Immature natural killer cell (primary cell): ENCODE measurements at regions not wholly inside any gene's neighbourhood (a gene's known extent, or its start where the extent isn't known, plus 50 kb on each side); places are given as distances from the start of the nearest gene placed in this dataset.

Source experiments
- DNase-seq, 3 donors: peaks; one replicate each; pipeline ENCODE4 v3.0.0; 2022; ENCODE audit warnings: mixed read lengths in 1 of 3
- H3K27ac Mint-ChIP-seq, 6 donors: one replicate each; pipeline ENCODE4 v1.8.0; 2020; ENCODE audit warnings: mixed read lengths in 6 of 6, mild to moderate bottlenecking in 5 of 6, inconsistent platforms in 4 of 6, moderate library complexity in 3 of 6
- H3K27me3 Mint-ChIP-seq, 3 donors: one replicate each; pipeline ENCODE4 v1.8.0; 2020 to 2021; ENCODE audit warnings: low read depth in 3 of 3, mild to moderate bottlenecking in 3 of 3, mixed read lengths in 3 of 3, moderate library complexity in 3 of 3, inconsistent platforms in 1 of 3
- H3K36me3 Mint-ChIP-seq, 3 donors: one replicate each; pipeline ENCODE4 v1.8.0; 2020; ENCODE audit warnings: mixed read lengths in 3 of 3, inconsistent platforms in 2 of 3, mild to moderate bottlenecking in 2 of 3
- H3K4me1 Mint-ChIP-seq, 2 donors: one replicate each; pipeline ENCODE4 v1.8.0; 2020; ENCODE audit warnings: inconsistent platforms in 2 of 2, mild to moderate bottlenecking in 2 of 2, mixed read lengths in 2 of 2, moderate library complexity in 1 of 2
- H3K4me3 Mint-ChIP-seq, 5 donors: one replicate each; pipeline ENCODE4 v1.8.0; 2020; ENCODE audit warnings: mild to moderate bottlenecking in 5 of 5, mixed read lengths in 5 of 5, inconsistent platforms in 3 of 5, moderate library complexity in 3 of 5
- H3K9me3 Mint-ChIP-seq, 6 donors: one replicate each; pipeline ENCODE4 v1.8.0; 2020; ENCODE audit warnings: mild to moderate bottlenecking in 6 of 6, mixed read lengths in 6 of 6, inconsistent platforms in 4 of 6, moderate library complexity in 3 of 6

DNA sequence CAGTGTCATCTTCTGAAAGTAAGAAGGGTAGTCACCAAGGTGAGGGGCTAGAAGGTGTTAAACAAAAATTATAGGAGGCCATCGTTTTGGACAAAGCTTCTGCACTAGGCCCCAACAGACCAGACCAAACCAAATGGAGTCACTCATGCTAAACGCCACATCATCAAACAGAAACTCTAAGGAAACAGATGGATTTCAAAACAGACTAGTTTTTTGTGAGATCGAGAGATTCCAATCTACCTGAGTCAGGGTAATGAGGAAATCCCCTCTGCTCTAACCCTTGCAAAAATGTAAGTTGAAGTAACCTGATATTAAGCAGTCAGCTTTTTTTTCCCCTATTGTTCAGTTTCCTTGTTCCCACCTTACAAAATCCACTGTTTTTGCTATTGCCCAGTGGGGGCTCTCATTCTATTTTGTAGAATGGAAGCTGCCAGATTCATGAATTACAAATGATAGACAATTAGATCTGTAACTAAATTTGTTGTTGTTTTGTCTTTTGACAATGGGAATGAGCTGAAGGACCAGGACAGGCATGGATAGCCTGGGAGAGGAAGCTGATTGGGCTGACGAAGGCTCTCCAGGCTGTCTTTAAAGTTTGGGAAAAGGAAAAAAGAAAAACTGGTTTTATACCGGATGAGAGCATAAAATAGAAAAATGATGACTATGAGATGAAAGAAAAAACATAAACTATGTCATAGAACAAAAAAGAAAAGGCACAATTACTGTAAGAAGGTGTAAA lies 94.7 kb upstream of the ADAMTSL1 start:
- H3K36me3 Mint-ChIP-seq: no peaks in the 10 kb centered on the region
- H3K27me3 Mint-ChIP-seq: peaks cover 0 to 3% (median 2%) of the 10 kb centered on the region in 3 donors

GRCh38 chr9:18382243-18382642 lies 91.7 kb upstream of the ADAMTSL1 start:
- Mint-ChIP-seq H3K4me3 (no peak overlapping the region), H3K4me1 (no peaks in the 10 kb centered on the region), H3K27ac (no peak overlapping the region), H3K36me3 (no peaks in the 10 kb centered on the region), H3K27me3 (peaks cover 0 to 3% (median 2%) of the 10 kb centered on the region in 3 donors), H3K9me3 (peaks cover 0 to 6% (median 5%) of the 10 kb centered on the region in 6 donors)
- no peak for DNase-seq

More for the DNA sequence above, 94.7 kb upstream of the ADAMTSL1 start:
- Mint-ChIP-seq H3K27ac (no peak overlapping the region), H3K4me3 (no peak overlapping the region), H3K9me3 (peaks cover 3 to 9% (median 6%) of the 10 kb centered on the region in 6 donors), H3K4me1 (no peaks in the 10 kb centered on the region)
- no peak for DNase-seq

- Mint-ChIP-seq H3K27me3 (peaks cover 0 to 2% (median 0%) of the 10 kb centered on the region in 3 donors), H3K36me3 (no peaks in the 10 kb centered on the region), H3K27ac (no peak overlapping the region)
These were observed 89.9 kb upstream of the ADAMTSL1 start for GRCh38 chr9:18384066-18384465.

GRCh38 chr9:18385696-18386490 lies 88.1 kb upstream of the ADAMTSL1 start:
- H3K27ac Mint-ChIP-seq: no peak overlapping the region
- H3K4me3 Mint-ChIP-seq: no peak overlapping the region
- no peaks in the 10 kb centered on the region for H3K4me1 Mint-ChIP-seq
- DNase-seq: no peak
- peaks cover 0 to 5% (median under 1%) of the 10 kb centered on the region in 6 donors for H3K9me3 Mint-ChIP-seq
- no peaks in the 10 kb centered on the region for H3K36me3 Mint-ChIP-seq
- H3K27me3 Mint-ChIP-seq: no peaks in the 10 kb centered on the region

More at GRCh38 chr9:18384066-18384465, 89.9 kb upstream of the ADAMTSL1 start:
- Mint-ChIP-seq H3K4me1 (no peaks in the 10 kb centered on the region), H3K9me3 (peaks cover 0 to 4% (median under 1%) of the 10 kb centered on the region in 6 donors), H3K4me3 (no peak overlapping the region)
- no peak for DNase-seq

DNA sequence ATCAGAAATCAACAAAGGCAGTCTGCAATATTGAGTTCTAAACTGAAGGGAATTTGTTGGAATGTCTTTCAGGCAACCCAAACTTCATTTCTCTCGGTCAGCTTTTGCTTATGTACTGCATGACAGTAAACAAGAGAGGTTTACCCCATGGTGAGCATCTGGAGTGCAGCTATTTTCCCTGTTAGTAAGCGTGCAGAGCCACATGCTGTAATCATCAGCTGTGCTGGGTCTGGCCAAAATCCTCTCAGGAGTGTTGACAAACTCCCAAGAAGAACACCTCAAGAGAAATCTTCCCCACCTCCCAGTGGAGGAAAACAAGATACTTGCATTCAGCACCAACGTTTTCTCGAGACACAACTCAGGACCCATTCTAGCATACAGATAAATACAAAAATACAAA lies 83.6 kb upstream of the ADAMTSL1 start:
- Mint-ChIP-seq H3K4me3 (no peak overlapping the region), H3K36me3 (no peaks in the 10 kb centered on the region), H3K9me3 (peaks cover 0 to 5% (median 0%) of the 10 kb centered on the region in 6 donors), H3K27me3 (peaks cover 0 to 2% (median 0%) of the 10 kb centered on the region in 3 donors), H3K27ac (no peak overlapping the region), H3K4me1 (no peaks in the 10 kb centered on the region)
- no peak for DNase-seq

- H3K9me3 Mint-ChIP-seq: peaks cover 0 to 5% (median 0%) of the 10 kb centered on the region in 6 donors
- H3K36me3 Mint-ChIP-seq: no peaks in the 10 kb centered on the region
- peaks cover 0 to 2% (median 0%) of the 10 kb centered on the region in 3 donors for H3K27me3 Mint-ChIP-seq
- H3K4me3 Mint-ChIP-seq: no peak overlapping the region
- no peak for DNase-seq
- H3K4me1 Mint-ChIP-seq: no peaks in the 10 kb centered on the region
- H3K27ac Mint-ChIP-seq: no peak overlapping the region
These were observed 80.4 kb upstream of the ADAMTSL1 start for GRCh38 chr9:18393340-18394130.

DNA sequence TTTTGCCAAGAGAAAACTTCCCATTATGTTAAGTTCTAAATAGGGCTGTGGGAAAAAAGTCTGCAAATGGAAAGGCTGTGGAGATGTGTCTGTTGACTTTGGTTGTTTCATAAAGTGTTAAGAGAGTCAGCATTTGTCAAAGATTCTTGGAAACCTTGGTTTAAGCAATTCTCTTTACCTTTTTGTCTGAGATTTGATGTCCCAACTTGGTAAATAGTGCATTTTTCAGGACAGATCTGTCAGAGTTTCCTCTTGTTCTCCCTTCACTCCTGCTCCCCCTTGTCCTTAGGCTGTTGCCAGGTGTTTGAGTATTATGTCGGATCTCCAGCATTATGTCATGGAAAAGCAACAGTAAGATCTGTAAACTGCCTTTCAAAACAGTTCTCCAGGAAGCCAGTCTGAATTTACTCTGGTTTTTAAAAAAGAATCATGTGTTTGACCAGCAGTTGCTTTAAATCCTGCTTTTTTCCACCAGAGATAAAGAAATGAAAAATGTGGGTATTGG lies 79.1 kb upstream of the ADAMTSL1 start:
- Mint-ChIP-seq H3K36me3 (no peaks in the 10 kb centered on the region), H3K9me3 (peaks cover 0 to 5% (median 0%) of the 10 kb centered on the region in 6 donors), H3K27ac (no peak overlapping the region), H3K4me1 (no peaks in the 10 kb centered on the region), H3K27me3 (peaks cover 0 to 3% (median 2%) of the 10 kb centered on the region in 3 donors), H3K4me3 (no peak overlapping the region)
- DNase-seq: no peak

DNA sequence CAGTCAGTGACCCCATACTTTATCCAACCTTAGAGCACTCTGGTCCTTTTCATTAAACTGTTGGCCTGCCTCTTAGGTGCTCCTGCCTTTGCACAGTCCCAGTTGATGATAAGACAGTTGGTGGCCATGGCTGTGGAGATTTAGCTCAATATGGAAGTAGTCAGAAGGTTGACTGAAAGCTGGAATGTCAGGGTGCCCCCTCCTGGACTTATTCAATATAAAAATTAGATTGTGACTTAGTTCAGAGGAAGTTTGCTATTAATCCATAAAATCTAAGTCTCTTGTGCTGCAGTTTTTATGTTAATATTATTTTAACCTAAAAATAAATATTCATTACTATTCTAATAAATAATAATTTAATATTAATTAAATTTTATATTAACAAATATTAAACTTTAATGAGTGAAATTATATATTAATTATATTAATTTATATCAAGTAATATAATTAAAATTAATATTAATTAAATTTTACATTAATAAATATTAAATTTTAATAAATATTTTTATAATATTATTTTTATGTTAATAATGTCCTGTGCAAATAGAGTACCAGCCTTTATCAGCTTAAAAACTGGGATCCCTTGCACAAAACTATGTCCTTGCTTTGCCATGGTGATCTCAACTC lies 77.7 kb upstream of the ADAMTSL1 start:
- H3K27ac Mint-ChIP-seq: no peak overlapping the region
- no peak for DNase-seq
- peaks cover 0 to 3% (median 2%) of the 10 kb centered on the region in 3 donors for H3K27me3 Mint-ChIP-seq
- no peak overlapping the region for H3K4me3 Mint-ChIP-seq
- peaks cover 0 to 4% (median 0%) of the 10 kb centered on the region in 6 donors for H3K9me3 Mint-ChIP-seq
- no peaks in the 10 kb centered on the region for H3K36me3 Mint-ChIP-seq
- no peaks in the 10 kb centered on the region for H3K4me1 Mint-ChIP-seq

- no peaks in the 10 kb centered on the region for H3K36me3 Mint-ChIP-seq
- H3K27me3 Mint-ChIP-seq: peaks cover 0 to 3% (median 2%) of the 10 kb centered on the region in 3 donors
These were observed 76.9 kb upstream of the ADAMTSL1 start for GRCh38 chr9:18397076-18397475.

DNA sequence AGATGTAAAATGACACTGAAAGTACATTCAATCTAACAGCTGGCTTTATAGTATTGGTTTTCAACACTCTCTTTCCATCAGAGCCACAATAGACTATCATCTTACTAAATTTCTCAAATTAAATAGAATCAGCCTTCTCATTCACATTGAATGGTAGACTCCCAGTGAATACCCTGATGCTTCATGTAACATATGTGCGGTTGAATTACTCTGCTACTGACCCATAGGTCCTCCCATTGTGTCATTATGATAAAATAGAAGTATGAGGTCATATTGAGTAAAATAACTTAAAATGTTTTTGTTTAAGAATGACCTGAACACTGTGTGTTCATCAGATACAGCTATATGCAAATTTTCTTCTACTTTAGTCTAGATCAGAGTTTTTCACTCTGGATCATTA lies 75.9 kb upstream of the ADAMTSL1 start:
- Mint-ChIP-seq H3K27ac (no peak overlapping the region), H3K27me3 (peaks cover 0 to 3% (median 2%) of the 10 kb centered on the region in 3 donors)

More at GRCh38 chr9:18397076-18397475, 76.9 kb upstream of the ADAMTSL1 start:
- H3K27ac Mint-ChIP-seq: no peak overlapping the region
- H3K4me1 Mint-ChIP-seq: no peaks in the 10 kb centered on the region
- no peak for DNase-seq
- no peak overlapping the region for H3K4me3 Mint-ChIP-seq
- peaks cover 0 to 6% (median 0%) of the 10 kb centered on the region in 6 donors for H3K9me3 Mint-ChIP-seq

GRCh38 chr9:18404434-18405029 lies 69.4 kb upstream of the ADAMTSL1 start:
- peaks cover 0 to under 1% (median 0%) of the 10 kb centered on the region in 3 donors for H3K27me3 Mint-ChIP-seq
- H3K36me3 Mint-ChIP-seq: no peaks in the 10 kb centered on the region
- no peak overlapping the region for H3K27ac Mint-ChIP-seq
- H3K4me1 Mint-ChIP-seq: no peaks in the 10 kb centered on the region
- H3K9me3 Mint-ChIP-seq: peaks cover 0 to 6% (median 3%) of the 10 kb centered on the region in 6 donors
- no peak overlapping the region for H3K4me3 Mint-ChIP-seq
- no peak for DNase-seq

More for the DNA sequence above, 75.9 kb upstream of the ADAMTSL1 start:
- no peaks in the 10 kb centered on the region for H3K36me3 Mint-ChIP-seq
- no peaks in the 10 kb centered on the region for H3K4me1 Mint-ChIP-seq
- H3K4me3 Mint-ChIP-seq: no peak overlapping the region
- H3K9me3 Mint-ChIP-seq: peaks cover 0 to 6% (median 0%) of the 10 kb centered on the region in 6 donors
- DNase-seq: no peak

DNA sequence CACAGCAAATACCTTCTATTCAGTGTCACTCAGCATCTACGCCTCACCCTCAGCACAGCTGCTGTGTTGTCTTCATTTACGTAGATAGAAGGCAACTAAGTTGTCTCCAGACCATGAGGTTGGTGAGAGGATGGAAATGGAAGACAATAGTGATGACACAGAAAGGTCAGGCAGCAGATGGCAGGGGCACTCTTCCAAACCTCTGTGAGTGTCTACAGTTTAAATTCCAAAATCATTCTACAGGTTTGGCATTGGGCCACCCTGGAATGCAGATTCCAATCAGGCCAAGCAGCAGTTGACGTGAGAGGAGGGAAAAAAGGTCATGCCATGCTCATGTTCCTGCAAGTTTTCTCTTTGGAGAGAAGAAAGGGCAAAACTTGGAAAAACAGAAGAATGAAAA lies 68.7 kb upstream of the ADAMTSL1 start:
- Mint-ChIP-seq H3K9me3 (peaks cover 0 to 7% (median 3%) of the 10 kb centered on the region in 6 donors), H3K36me3 (no peaks in the 10 kb centered on the region), H3K27me3 (peaks cover 0 to 3% (median 0%) of the 10 kb centered on the region in 3 donors), H3K4me1 (no peaks in the 10 kb centered on the region), H3K27ac (no peak overlapping the region), H3K4me3 (no peak overlapping the region)
- DNase-seq: no peak

GRCh38 chr9:18410983-18411382 lies 63.0 kb upstream of the ADAMTSL1 start:
- no peaks in the 10 kb centered on the region for H3K4me1 Mint-ChIP-seq
- peaks cover 0 to 6% (median 2%) of the 10 kb centered on the region in 6 donors for H3K9me3 Mint-ChIP-seq
- H3K36me3 Mint-ChIP-seq: no peaks in the 10 kb centered on the region
- peaks cover 0 to 6% (median 0%) of the 10 kb centered on the region in 3 donors for H3K27me3 Mint-ChIP-seq
- no peak overlapping the region for H3K4me3 Mint-ChIP-seq
- DNase-seq: no peak
- H3K27ac Mint-ChIP-seq: no peak overlapping the region
